Liver (tissue), 3 donors: ENCODE measurements at regions not wholly inside any gene's neighbourhood (a gene's known extent, or its start where the extent isn't known, plus 50 kb on each side); places are given as distances from the start of the nearest gene placed in this dataset.

Experiments
- HNF4A ChIP-seq, 2 donors: conservative IDR thresholded peaks; 2 replicates each; pipeline ENCODE4 v1.6.1; 2016; ENCODE audit warnings: antibody characterized with exemption in 2 of 2, mild to moderate bottlenecking in 2 of 2
- NR2F2 ChIP-seq: IDR thresholded peaks from 2 replicates; pipeline ENCODE4 v1.6.1; 2016; ENCODE audit warnings: antibody characterized with exemption
- SP1 ChIP-seq: IDR thresholded peaks from 2 replicates; pipeline ENCODE4 v1.6.1; 2018; ENCODE audit warnings: antibody characterized with exemption, mild to moderate bottlenecking
- YY1 ChIP-seq: IDR thresholded peaks from 2 replicates; pipeline ENCODE4 v1.6.1; 2016; ENCODE audit warnings: antibody characterized with exemption, mild to moderate bottlenecking
- TF ChIP-seq, protein P1 (sequence below): fragments of 150-350 bp; IDR thresholded peaks from 2 replicates; pipeline ENCODE4 v1.5.1; 2017; ENCODE audit warnings: improper control_type of control experiment, low read depth, low read length; ENCODE audit not compliant: missing input control
- TF ChIP-seq, protein P2 (sequence below): IDR thresholded peaks from 2 replicates; pipeline ENCODE4 v1.6.1; 2016; ENCODE audit warnings: antibody characterized with exemption, mild to moderate bottlenecking
- donor health status: healthy.
- donor health status: healthy.

DNA sequence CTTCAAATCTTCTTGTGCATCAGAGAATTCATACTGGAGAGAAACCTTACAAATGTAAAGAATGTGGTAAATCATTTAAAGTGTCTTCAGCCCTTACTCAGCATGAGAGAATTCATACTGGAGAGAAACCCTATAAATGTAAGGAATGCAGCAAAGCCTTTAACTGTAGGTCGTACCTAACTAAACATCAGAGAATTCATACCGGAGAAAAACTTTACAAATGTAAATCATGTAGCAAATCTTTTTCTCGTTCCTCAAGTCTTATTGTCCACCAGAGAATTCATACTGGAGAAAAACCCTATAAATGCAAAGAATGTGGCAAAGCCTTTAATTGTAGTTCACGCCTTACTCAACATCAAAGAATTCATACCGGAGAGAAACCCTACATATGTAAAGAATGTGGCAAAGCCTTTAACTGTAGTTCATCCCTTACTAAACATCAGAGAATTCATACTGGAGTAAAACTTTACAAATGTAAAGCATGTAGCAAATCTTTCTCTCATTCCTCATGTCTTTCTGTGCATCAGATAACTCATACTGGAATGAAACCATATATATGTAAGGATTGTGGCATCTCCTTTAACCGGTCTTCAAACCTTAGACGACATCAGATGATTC, 118.5 kb upstream of the ZNF267 start:
- TF ChIP-seq HNF4A (conservative IDR thresholded peaks at IDR 0.05) (no peak), SP1 (no peak), YY1 (no peak), NR2F2 (no peak)
- TF ChIP-seq, protein P1, sequence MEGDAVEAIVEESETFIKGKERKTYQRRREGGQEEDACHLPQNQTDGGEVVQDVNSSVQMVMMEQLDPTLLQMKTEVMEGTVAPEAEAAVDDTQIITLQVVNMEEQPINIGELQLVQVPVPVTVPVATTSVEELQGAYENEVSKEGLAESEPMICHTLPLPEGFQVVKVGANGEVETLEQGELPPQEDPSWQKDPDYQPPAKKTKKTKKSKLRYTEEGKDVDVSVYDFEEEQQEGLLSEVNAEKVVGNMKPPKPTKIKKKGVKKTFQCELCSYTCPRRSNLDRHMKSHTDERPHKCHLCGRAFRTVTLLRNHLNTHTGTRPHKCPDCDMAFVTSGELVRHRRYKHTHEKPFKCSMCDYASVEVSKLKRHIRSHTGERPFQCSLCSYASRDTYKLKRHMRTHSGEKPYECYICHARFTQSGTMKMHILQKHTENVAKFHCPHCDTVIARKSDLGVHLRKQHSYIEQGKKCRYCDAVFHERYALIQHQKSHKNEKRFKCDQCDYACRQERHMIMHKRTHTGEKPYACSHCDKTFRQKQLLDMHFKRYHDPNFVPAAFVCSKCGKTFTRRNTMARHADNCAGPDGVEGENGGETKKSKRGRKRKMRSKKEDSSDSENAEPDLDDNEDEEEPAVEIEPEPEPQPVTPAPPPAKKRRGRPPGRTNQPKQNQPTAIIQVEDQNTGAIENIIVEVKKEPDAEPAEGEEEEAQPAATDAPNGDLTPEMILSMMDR = no peak
- TF ChIP-seq, protein P2, sequence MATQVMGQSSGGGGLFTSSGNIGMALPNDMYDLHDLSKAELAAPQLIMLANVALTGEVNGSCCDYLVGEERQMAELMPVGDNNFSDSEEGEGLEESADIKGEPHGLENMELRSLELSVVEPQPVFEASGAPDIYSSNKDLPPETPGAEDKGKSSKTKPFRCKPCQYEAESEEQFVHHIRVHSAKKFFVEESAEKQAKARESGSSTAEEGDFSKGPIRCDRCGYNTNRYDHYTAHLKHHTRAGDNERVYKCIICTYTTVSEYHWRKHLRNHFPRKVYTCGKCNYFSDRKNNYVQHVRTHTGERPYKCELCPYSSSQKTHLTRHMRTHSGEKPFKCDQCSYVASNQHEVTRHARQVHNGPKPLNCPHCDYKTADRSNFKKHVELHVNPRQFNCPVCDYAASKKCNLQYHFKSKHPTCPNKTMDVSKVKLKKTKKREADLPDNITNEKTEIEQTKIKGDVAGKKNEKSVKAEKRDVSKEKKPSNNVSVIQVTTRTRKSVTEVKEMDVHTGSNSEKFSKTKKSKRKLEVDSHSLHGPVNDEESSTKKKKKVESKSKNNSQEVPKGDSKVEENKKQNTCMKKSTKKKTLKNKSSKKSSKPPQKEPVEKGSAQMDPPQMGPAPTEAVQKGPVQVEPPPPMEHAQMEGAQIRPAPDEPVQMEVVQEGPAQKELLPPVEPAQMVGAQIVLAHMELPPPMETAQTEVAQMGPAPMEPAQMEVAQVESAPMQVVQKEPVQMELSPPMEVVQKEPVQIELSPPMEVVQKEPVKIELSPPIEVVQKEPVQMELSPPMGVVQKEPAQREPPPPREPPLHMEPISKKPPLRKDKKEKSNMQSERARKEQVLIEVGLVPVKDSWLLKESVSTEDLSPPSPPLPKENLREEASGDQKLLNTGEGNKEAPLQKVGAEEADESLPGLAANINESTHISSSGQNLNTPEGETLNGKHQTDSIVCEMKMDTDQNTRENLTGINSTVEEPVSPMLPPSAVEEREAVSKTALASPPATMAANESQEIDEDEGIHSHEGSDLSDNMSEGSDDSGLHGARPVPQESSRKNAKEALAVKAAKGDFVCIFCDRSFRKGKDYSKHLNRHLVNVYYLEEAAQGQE = no peak
